ENCODE measurements at regions not wholly inside any gene's neighbourhood (a gene's known extent, or its start where the extent isn't known, plus 50 kb on each side); places are given as distances from the start of the nearest gene placed in this dataset.

DNA sequence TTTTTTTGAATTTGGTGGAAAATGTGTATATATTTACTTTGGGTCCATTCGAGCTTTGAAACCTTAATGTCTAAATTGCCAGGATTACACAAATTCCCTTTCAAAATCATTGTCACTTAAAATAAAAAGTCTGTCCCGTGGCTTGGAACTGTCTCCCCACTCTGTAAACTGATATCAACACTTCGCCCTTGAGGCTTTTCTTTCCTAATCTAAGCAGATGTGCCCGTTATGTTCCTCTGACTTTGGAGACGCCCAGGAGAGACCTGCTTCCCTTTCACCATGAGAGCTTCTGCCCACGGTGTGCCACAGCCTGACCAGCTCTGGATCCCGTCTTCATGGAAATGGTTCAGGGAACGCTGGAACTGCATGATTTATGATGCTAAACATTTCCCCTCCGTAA, 151.3 kb downstream of the C16orf95 start:
- TF ChIP-seq, protein P1, sequence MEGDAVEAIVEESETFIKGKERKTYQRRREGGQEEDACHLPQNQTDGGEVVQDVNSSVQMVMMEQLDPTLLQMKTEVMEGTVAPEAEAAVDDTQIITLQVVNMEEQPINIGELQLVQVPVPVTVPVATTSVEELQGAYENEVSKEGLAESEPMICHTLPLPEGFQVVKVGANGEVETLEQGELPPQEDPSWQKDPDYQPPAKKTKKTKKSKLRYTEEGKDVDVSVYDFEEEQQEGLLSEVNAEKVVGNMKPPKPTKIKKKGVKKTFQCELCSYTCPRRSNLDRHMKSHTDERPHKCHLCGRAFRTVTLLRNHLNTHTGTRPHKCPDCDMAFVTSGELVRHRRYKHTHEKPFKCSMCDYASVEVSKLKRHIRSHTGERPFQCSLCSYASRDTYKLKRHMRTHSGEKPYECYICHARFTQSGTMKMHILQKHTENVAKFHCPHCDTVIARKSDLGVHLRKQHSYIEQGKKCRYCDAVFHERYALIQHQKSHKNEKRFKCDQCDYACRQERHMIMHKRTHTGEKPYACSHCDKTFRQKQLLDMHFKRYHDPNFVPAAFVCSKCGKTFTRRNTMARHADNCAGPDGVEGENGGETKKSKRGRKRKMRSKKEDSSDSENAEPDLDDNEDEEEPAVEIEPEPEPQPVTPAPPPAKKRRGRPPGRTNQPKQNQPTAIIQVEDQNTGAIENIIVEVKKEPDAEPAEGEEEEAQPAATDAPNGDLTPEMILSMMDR (IDR thresholded peaks at IDR 0.05; ENCODE audit: unreplicated experiment) = no peak
- no peak for DNase-seq (ENCODE audit: low spot score in 2 of 2, unreplicated experiment in 2 of 2)
- H3K4me1 Mint-ChIP-seq = no peaks in the 10 kb centered on the region
- H3K4me3 Mint-ChIP-seq = no peak overlapping the region
- no peaks in the 10 kb centered on the region for H3K36me3 Mint-ChIP-seq
- no peak overlapping the region for H3K27ac Mint-ChIP-seq
- H3K27me3 Mint-ChIP-seq (ENCODE audit: low read depth) = peaks cover 4% of the 10 kb centered on the region
- peaks cover 15% of the 10 kb centered on the region for H3K9me3 Mint-ChIP-seq

DNA sequence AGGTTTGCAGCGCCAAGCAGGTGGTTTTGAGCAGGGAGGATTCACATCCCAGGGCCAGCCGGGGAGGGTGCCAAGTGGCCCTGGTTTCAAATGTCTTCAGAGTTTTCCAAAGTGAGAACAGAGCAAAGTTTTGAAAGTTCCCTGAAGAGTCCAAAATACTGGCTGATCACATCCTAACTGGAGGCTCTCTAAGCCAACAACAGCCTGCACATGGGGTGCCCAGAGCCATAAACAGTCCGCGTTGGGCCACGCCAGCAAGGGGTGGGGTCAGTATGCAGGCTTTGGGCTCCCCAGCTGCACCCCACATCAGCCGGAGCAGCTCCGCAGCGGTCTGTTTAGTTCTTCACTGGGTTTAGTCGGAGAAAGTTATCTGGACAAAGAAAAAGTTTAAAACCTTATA, 150.9 kb downstream of the C16orf95 start:
- DNase-seq (ENCODE audit: low spot score in 2 of 2, unreplicated experiment in 2 of 2) = no peak
- Mint-ChIP-seq H3K27me3 (ENCODE audit: low read depth) (peaks cover 4% of the 10 kb centered on the region), H3K36me3 (no peaks in the 10 kb centered on the region), H3K4me1 (no peaks in the 10 kb centered on the region), H3K4me3 (no peak overlapping the region), H3K27ac (no peak overlapping the region), H3K9me3 (peaks cover 15% of the 10 kb centered on the region)
- TF ChIP-seq, protein P1 (IDR thresholded peaks at IDR 0.05; ENCODE audit: unreplicated experiment) = no peak

DNA sequence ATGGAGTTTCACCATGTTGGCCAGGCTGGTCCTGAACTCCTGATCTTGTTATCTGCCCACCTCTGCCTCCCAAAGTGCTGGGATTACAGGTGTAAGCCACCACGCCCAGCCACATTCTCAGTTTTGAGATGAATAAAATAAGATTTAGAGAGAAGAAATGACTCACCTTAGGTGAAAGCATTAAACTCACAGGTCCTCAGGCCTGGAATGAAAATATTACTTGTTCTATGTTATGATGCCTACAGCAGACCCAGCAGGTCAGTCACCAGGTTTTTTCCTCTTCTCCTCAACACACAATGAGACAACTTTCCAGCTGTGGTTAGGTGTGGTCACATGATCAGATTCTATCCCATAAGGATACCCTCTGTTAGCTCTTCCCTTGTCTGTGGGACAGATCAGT, 150.3 kb downstream of the C16orf95 start:
- no peak overlapping the region for H3K27ac Mint-ChIP-seq
- no peaks in the 10 kb centered on the region for H3K4me1 Mint-ChIP-seq
- TF ChIP-seq, protein P1 (IDR thresholded peaks at IDR 0.05; ENCODE audit: unreplicated experiment) = no peak
- no peak for DNase-seq (ENCODE audit: low spot score in 2 of 2, unreplicated experiment in 2 of 2)
- no peaks in the 10 kb centered on the region for H3K36me3 Mint-ChIP-seq
- peaks cover 15% of the 10 kb centered on the region for H3K9me3 Mint-ChIP-seq
- no peak overlapping the region for H3K4me3 Mint-ChIP-seq
- peaks cover 4% of the 10 kb centered on the region for H3K27me3 Mint-ChIP-seq (ENCODE audit: low read depth)

DNA sequence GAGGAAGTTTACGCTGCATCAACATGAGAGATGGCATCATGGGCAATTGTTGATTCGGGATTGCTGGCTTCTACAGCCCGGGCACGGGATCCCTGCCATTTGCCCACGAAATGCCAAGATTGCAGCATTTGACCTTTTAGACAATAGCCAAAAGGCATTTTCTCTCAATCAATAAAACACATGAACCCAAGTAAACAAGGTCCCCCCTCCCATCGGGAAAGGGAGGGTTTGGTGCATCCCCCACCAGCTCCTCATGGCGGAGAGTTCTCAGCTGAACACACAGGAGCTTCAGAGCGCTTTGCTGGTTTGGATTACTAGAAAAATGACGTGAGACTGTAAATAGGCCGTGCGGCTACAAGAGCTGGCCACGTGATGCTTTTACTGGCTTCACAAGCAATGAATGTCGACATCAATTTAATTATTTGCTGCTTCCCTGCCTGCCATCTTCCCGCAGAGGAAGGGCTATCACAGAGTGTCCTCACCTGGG, 147.6 kb downstream of the C16orf95 start:
- no peaks in the 10 kb centered on the region for H3K27me3 Mint-ChIP-seq (ENCODE audit: low read depth)

DNA sequence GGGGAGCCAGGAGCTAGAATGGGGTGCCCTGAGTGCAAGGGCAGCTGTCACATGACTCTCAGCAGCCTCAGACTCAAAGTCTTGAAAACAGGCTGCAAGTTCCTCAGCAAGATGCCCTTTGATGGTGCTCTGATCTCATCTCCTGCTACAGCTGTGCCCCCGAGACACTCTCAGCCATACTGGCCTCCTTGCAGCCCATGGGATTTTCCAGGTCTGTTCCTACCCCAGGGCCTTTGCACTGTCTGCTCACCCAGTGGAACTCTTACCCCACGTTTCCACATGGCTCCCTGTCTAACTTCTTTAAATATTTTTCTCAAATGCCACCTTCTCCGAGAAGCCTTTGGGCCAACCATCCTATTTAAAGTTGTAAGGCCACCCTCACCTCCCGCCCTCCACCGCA, 146.9 kb downstream of the C16orf95 start:
- Mint-ChIP-seq H3K27ac (no peak overlapping the region), H3K4me3 (no peak overlapping the region), H3K9me3 (peaks cover 11% of the 10 kb centered on the region), H3K27me3 (ENCODE audit: low read depth) (no peaks in the 10 kb centered on the region), H3K36me3 (no peaks in the 10 kb centered on the region), H3K4me1 (no peaks in the 10 kb centered on the region)
- no peak for DNase-seq (ENCODE audit: low spot score in 2 of 2, unreplicated experiment in 2 of 2)
- TF ChIP-seq, protein P1 (IDR thresholded peaks at IDR 0.05; ENCODE audit: unreplicated experiment) = no peak

More for the DNA sequence above, 147.6 kb downstream of the C16orf95 start:
- H3K27ac Mint-ChIP-seq = no peak overlapping the region
- TF ChIP-seq, protein P1 (IDR thresholded peaks at IDR 0.05; ENCODE audit: unreplicated experiment) = no peak
- H3K9me3 Mint-ChIP-seq = peaks cover 11% of the 10 kb centered on the region
- H3K4me1 Mint-ChIP-seq = no peaks in the 10 kb centered on the region
- H3K4me3 Mint-ChIP-seq = no peak overlapping the region
- no peak for DNase-seq (ENCODE audit: low spot score in 2 of 2, unreplicated experiment in 2 of 2)
- no peaks in the 10 kb centered on the region for H3K36me3 Mint-ChIP-seq

DNA sequence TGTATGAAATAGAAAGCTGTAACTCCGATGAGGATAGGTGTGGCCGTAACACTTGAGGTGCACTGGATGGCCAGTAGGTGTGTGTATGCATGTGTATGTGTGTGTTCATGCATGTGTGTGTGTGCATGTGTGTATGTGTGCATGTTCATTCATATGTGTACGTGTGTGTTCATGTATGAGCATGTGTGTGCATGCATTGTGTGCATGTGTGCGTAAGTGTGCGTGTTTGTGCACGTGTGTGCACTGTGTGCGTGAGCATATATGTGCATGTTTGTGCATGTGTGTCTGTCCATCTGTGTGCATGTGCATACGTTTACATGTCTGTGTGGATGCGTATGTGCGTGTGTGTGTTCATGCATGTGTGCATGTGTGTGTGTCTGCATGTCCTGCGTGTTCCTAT, 145.5 kb downstream of the C16orf95 start:
- no peaks in the 10 kb centered on the region for H3K36me3 Mint-ChIP-seq
- H3K27ac Mint-ChIP-seq = no peak overlapping the region
- no peaks in the 10 kb centered on the region for H3K27me3 Mint-ChIP-seq (ENCODE audit: low read depth)
- H3K4me3 Mint-ChIP-seq = no peak overlapping the region
- H3K9me3 Mint-ChIP-seq = peaks cover 11% of the 10 kb centered on the region
- no peak for DNase-seq (ENCODE audit: low spot score in 2 of 2, unreplicated experiment in 2 of 2)
- no peaks in the 10 kb centered on the region for H3K4me1 Mint-ChIP-seq
- TF ChIP-seq, protein P1 (IDR thresholded peaks at IDR 0.05; ENCODE audit: unreplicated experiment) = no peak
